HepG2 (cell line): ENCODE measurements at regions not wholly inside any gene's neighbourhood (a gene's known extent, or its start where the extent isn't known, plus 50 kb on each side); places are given as distances from the start of the nearest gene placed in this dataset.

Experiments used
- ATAC-seq: fragments of 200-7000 bp; cut with Tn5 transposase; 3 replicates; pipeline ENCODE4 v1.9.1; 2020; ENCODE audit warnings: mild to moderate bottlenecking, moderate library complexity
- BruUV-seq: library from RNA; stranded (reverse); fragments of 400-500 nt; replicated peaks from 2 replicates; lab custom pipeline; 2021; lab: Mats Ljungman, UMichigan
- CTCF ChIA-PET: fragments of 300-600 bp; formaldehyde crosslinking; extraction: SDS; loops from one replicate; lab custom pipeline; 2021; ENCODE audit warnings: low total read pairs, inconsistent platforms, low intra/inter-chr PET ratio; lab: Yijun Ruan, JAX
- POLR2A ChIA-PET: fragments of 350-600 bp; sonication (Branson Sonifier 250); formaldehyde crosslinking; loops from one replicate; lab custom pipeline; 2020; ENCODE audit warnings: antibody characterized with exemption, inconsistent platforms; lab: Yijun Ruan, JAX
- DNase-seq: peaks from one replicate; pipeline ENCODE4 v3.0.0-alpha.2; 2015; ENCODE audit warnings: low spot score
- FAIRE-seq: peaks from 3 replicates; lab custom pipeline; 2011; peaks lifted over from hg19 to GRCh38; lab: Jason Lieb, UNC
- H2AFZ ChIP-seq: one replicate; pipeline ENCODE4 v1.6.1; 2011; ENCODE audit warnings: low read length, inconsistent platforms
- H3K27ac ChIP-seq: fragments of 300-600 bp; 3 replicates; pipeline ENCODE4 v1.8.0; 2011; ENCODE audit warnings: mixed run types, mild to moderate bottlenecking, mixed read lengths, low read length, inconsistent platforms; ENCODE audit not compliant: insufficient read depth; ENCODE audit errors: extremely low read length
- H3K27me3 ChIP-seq, 2 experiments: fragments of 200-600 bp in 1 of 2; 2 replicates in 1 of 2; 3 replicates in 1 of 2; pipeline versions ENCODE4 v1.6.0 to v1.8.0; 2011; ENCODE audit warnings: low read length in 2 of 2, mild to moderate bottlenecking in 2 of 2, moderate library complexity in 2 of 2, inconsistent platforms in 1 of 2; ENCODE audit not compliant: insufficient read depth in 2 of 2, control insufficient read depth in 1 of 2
- H3K36me3 ChIP-seq, 2 experiments: fragments of 200-600 bp in 1 of 2; replicated peaks in 1 of 2; 2 replicates in 1 of 2; 3 replicates in 1 of 2; pipeline versions ENCODE4 v1.5.1 to v1.8.0; 2011; ENCODE audit warnings: low read length in 2 of 2, inconsistent platforms in 1 of 2; ENCODE audit not compliant: insufficient read depth in 2 of 2, control insufficient read depth in 1 of 2
- H3K4me1 ChIP-seq: 2 replicates; pipeline ENCODE4 v1.5.1; 2012; ENCODE audit warnings: low read length, inconsistent platforms; ENCODE audit not compliant: insufficient read depth
- H3K4me2 ChIP-seq: 2 replicates; pipeline ENCODE4 v1.6.0; 2011; ENCODE audit warnings: low read depth, low read length, inconsistent platforms
- H3K4me3 ChIP-seq, 3 experiments: fragments of 200-600 bp in 1 of 3; sonication (generic), shearing (Covaris generic) in 1 of 3; replicated peaks in 1 of 3; 2 replicates each; pipeline ENCODE4 v1.5.1; 2011 to 2016; ENCODE audit warnings: low read length in 3 of 3, inconsistent platforms in 2 of 3, low read depth in 2 of 3, mild to moderate bottlenecking in 2 of 3, control low read depth in 1 of 3, mixed read lengths in 1 of 3; ENCODE audit not compliant: insufficient read depth in 1 of 3
- H3K79me2 ChIP-seq: one replicate; pipeline ENCODE4 v1.6.1; 2011; ENCODE audit warnings: low read length, inconsistent platforms; ENCODE audit not compliant: insufficient read depth
- H3K9ac ChIP-seq: 2 replicates; pipeline ENCODE4 v1.6.0; 2011; ENCODE audit warnings: mild to moderate bottlenecking, low read depth, low read length, inconsistent platforms; ENCODE audit not compliant: insufficient read depth
- H3K9me3 ChIP-seq: 2 replicates; pipeline ENCODE4 v1.5.1; 2012; ENCODE audit warnings: mild to moderate bottlenecking, low read length
- H4K20me1 ChIP-seq: 2 replicates; pipeline ENCODE4 v1.6.0; 2011; ENCODE audit warnings: inconsistent platforms, mild to moderate bottlenecking, low read length, moderate library complexity; ENCODE audit not compliant: insufficient read depth
- ARNT2 ChIP-seq: sonication (generic); formaldehyde crosslinking; IDR thresholded peaks from 2 replicates; pipeline ENCODE4 v1.8.0; 2022; ENCODE audit warnings: mild to moderate bottlenecking, low read depth, missing genetic modification reagents, moderate library complexity
- MAFF ChIP-seq: IDR thresholded peaks from 2 replicates; pipeline ENCODE4 v1.6.1; 2011; ENCODE audit warnings: low read depth, low read length, improper control_type of control experiment
- MAFK ChIP-seq, 2 experiments: IDR thresholded peaks in 1 of 2; conservative IDR thresholded peaks in 1 of 2; 2 replicates each; pipeline ENCODE4 v1.6.1; 2011; ENCODE audit warnings: improper control_type of control experiment in 2 of 2, low read length in 2 of 2
- MLX ChIP-seq: IDR thresholded peaks from 2 replicates; pipeline ENCODE4 v1.6.1; 2016
- MTERF4 ChIP-seq: sonication (generic); formaldehyde crosslinking; IDR thresholded peaks from 2 replicates; pipeline ENCODE4 v1.8.0; 2023; ENCODE audit warnings: mild to moderate bottlenecking, missing genetic modification reagents
- SRF ChIP-seq: IDR thresholded peaks from 2 replicates; pipeline ENCODE4 v1.6.1; 2011; ENCODE audit warnings: mild to moderate bottlenecking, low read depth, low read length, moderate library complexity
- TOPORS ChIP-seq: sonication (generic); formaldehyde crosslinking; IDR thresholded peaks from 2 replicates; pipeline ENCODE4 v1.8.0; 2023; ENCODE audit warnings: mild to moderate bottlenecking, missing genetic modification reagents
- YEATS2 ChIP-seq: sonication (generic); formaldehyde crosslinking; IDR thresholded peaks from 2 replicates; pipeline ENCODE4 v1.4.0; 2020; ENCODE audit warnings: missing genetic modification reagents, borderline replicate concordance
- ZNF143 ChIP-seq: sonication (generic); formaldehyde crosslinking; IDR thresholded peaks from 2 replicates; pipeline ENCODE4 v1.4.0; 2020; ENCODE audit warnings: missing genetic modification reagents
- ZNF275 ChIP-seq: sonication (generic); formaldehyde crosslinking; IDR thresholded peaks from 2 replicates; pipeline ENCODE4 v1.8.0; 2022; ENCODE audit warnings: missing genetic modification reagents, mild to moderate bottlenecking, inconsistent platforms, borderline replicate concordance
- ZNF598 ChIP-seq: sonication (generic); formaldehyde crosslinking; IDR thresholded peaks from 2 replicates; pipeline ENCODE4 v1.5.1; 2020; ENCODE audit warnings: mild to moderate bottlenecking, missing genetic modification reagents, borderline replicate concordance
- WGBS: methylation state at CpG from one replicate; pipeline ENCODE4 v1.1.6; 2017; ENCODE audit warnings: low lambda C conversion rate; 5-methylcytosine and 5-hydroxymethylcytosine counted together
- in situ Hi-C: cut with HindIII; loops from 2 replicates; pipeline ENCODE4 v1.10.0; 2017; ENCODE audit warnings: low pct_unique_long_range_greater_than_20kb; ENCODE audit not compliant: extremely low pct_ligation_motif_present
- intact Hi-C: fragments of 100-400 bp; cut with micrococcal nuclease; formaldehyde crosslinking; loops from one replicate; pipeline ENCODE4 v1.10.0; 2022; ENCODE audit not compliant: unreplicated experiment

DNA sequence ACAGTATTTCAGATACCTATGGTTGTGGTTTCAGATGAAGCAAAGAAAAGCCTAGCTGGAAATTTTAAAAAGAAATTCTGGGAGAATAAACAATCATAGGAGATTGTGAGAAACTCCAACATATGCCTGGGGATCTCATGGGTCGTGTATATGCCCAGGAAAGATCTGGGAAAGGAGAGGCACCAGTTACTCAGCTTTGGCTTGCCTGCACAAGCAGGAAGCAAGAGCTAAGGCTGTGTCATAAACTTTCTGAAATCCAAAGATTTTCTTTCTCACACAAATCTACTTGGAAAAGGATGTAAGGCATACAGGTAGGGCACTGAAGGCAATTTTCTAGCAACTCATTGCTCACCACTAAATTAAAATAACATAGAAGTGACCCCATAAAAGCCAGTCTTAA, 373.6 kb downstream of the CDC14C start (continued):
- no peak for TF ChIP-seq MTERF4
- no peak for TF ChIP-seq ZNF275 (CRISPR knock-in tag)
- no peak for TF ChIP-seq ZNF143 (CRISPR knock-in tag)
- TF ChIP-seq TOPORS (CRISPR knock-in tag) = no peak

GRCh38 chr7:49308787-49309186, 384.4 kb downstream of the CDC14C start:
- Histone ChIP-seq H3K9me3 (no peaks in the 10 kb centered on the region), H3K79me2 (no peaks in the 10 kb centered on the region), H3K9ac (no peak overlapping the region), H2AFZ (no peak overlapping the region), H3K27me3 (no peaks in the 10 kb centered on the region), H3K27ac (no peak overlapping the region), H3K4me2 (no peak overlapping the region)
- no TSS peak for BruUV-seq
- in situ Hi-C loops = no loop called here
- ATAC-seq = no peak
- CTCF ChIA-PET = no interaction called here
- DNase-seq = no peak
- TF ChIP-seq ARNT2 (CRISPR knock-in tag) = no peak
- TF ChIP-seq MAFK (conservative IDR thresholded peaks at IDR 0.05 in 1 of 2, IDR thresholded peaks at IDR 0.05 in 1 of 2; ENCODE audit: low read length in 2 of 2) = peak in 1 of 2 experiments; percentile 55; a peak in 2 of 4 replicates
- no peak for TF ChIP-seq YEATS2 (CRISPR knock-in tag)
- no peak for TF ChIP-seq MLX
- TF ChIP-seq MAFF = 0 out of 2 replicates have a peak, but pooled peaks have one; percentile 12
- no peak for TF ChIP-seq SRF
- no peak for TF ChIP-seq ZNF598
- TF ChIP-seq, all 625 proteins: peak for 2
- 4% methylated on average over 2 of the region's 2 CpGs for WGBS
- POLR2A ChIA-PET = no interaction called here
- no peak for FAIRE-seq
- no peaks in the 10 kb centered on the region for H4K20me1 ChIP-seq
- no peak overlapping the region for H3K4me3 ChIP-seq
- H3K36me3 ChIP-seq = no peaks in the 10 kb centered on the region
- intact Hi-C loops = no loop called here
- no peaks in the 10 kb centered on the region for H3K4me1 ChIP-seq
